NCI-H2227 treated with DMSO at 0.1 percent for 48 hours (cell line): ENCODE measurements at regions not wholly inside any gene's neighbourhood (a gene's known extent, or its start where the extent isn't known, plus 50 kb on each side); places are given as distances from the start of the nearest gene placed in this dataset.

Experiments used
- DNase-seq: peaks from one replicate; lab custom pipeline; 2025; lab: John Stamatoyannopoulos, UW

- no peak for DNase-seq
These were observed 76.1 kb upstream of the TFAP2D start for GRCh38 chr6:50637267-50637666.

- DNase-seq, result no peak
These were observed 64.2 kb upstream of the TFAP2D start for GRCh38 chr6:50649086-50649485.

DNA sequence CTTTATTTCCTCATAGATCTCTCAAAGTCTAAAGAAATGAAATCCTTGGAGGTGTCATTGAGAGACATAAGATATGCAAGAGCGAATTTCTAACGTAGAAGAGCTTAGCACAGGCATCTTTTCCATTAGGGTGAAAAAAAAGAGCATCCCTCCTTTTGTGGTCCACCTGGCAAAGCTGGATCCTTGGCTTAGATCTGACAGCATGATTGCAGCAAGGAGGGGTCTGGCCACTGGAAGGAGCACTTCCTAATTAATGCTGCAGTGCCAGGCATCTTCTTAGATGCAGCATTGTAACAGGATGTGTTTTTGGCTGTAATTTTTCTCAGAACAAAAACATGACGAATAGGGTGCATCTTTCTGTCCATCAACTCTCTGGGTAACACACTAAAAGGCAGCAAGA is 60.1 kb upstream of the TFAP2D start:
- no peak for DNase-seq

GRCh38 chr6:50654155-50654554 is 59.2 kb upstream of the TFAP2D start:
- no peak for DNase-seq

- DNase-seq, result no peak
These were observed 57.4 kb upstream of the TFAP2D start for GRCh38 chr6:50655848-50656453.

- DNase-seq, result no peak
These were observed 55.8 kb upstream of the TFAP2D start for GRCh38 chr6:50657513-50657912.

DNA sequence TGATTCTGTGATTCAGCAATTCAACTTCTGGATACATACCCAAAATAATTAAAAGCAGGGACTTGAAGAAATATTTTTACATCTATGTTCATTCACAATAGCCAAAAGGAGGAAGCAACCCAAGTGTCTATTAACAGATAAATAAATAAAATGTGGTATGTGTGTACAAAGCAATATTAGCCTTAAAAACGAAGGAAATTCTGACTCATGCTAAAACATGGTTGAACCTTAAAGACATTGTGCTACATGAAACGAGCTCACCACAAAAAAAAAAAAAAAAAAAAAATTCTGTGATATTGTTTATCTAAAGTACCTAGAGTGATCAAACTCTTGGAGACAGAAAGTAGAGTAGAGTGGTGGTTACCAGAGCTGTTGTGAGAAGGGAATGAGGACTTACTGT is 54.8 kb upstream of the TFAP2D start:
- no peak for DNase-seq

DNA sequence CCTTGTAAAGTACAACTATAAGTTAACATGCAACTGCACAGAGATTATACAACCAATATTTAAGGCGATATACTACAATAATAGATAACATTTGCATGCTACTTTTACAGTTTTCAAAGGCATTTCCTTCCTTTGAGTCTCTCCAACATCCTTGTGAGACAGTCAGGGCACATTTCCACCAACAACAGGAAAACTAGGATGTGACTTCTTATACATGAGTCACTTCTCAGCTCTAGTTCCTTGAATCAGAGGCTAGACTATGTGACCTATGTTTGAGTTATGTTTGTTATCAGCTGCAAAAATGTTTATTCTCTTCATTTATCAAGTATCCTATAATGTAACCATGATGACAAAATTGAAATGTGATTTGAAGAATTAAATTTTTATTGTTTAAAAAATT is 51.7 kb upstream of the TFAP2D start:
- DNase-seq, result no peak
